ENCODE measurements at regions not wholly inside any gene's neighbourhood (a gene's known extent, or its start where the extent isn't known, plus 50 kb on each side); places are given as distances from the start of the nearest gene placed in this dataset.

DNA sequence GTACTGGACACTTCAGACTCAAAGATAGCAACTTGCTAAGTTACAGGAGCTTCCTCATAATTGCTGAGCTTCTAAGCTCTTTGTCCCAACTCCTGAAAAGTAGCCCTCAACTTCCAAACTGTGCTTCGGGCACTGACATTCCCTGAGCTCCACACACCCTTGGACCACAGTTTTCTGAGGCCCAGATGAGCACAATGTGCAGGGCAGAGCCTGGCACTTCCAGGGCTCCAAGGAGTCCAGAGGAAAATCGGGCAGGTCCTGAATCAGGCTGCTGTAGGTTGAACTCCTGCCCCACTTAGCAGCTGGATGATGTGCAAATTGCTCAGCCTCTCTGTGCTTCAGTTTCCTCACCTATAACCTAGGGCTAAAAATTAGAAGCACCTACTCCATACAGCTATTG is 54.6 kb upstream of the KCNIP1 start:
- no peaks in the 10 kb centered on the region for H3K9me1 ChIP-seq (ENCODE audit: control insufficient read depth, insufficient read depth, low read length)
- no peaks in the 10 kb centered on the region for H3K36me3 ChIP-seq (ENCODE audit: control insufficient read depth, insufficient read depth, low read length)
- FAIRE-seq (no peak), DNase-seq (ENCODE audit: extremely low read depth in 1 of 4, low spot score in 3 of 4) (no peak), ATAC-seq (no peak)
- H4K20me1 ChIP-seq (replicated peaks; ENCODE audit: control insufficient read depth, insufficient read depth, low read length), result no peaks in the 10 kb centered on the region
- no peak overlapping the region for H3K27ac ChIP-seq (ENCODE audit: extremely low read depth, low read depth, low read length)
- TF ChIP-seq SP1 (CRISPR knock-in tag; IDR thresholded peaks at IDR 0.05), result no peak
- TF ChIP-seq HDAC8 (tag; IDR thresholded peaks at IDR 0.05), result no peak
- CTCF ChIA-PET (ENCODE audit: low intra/inter-chr PET ratio), result no interaction called here
- no TSS peak for BruUV-seq (replicated peaks)
- no peaks in the 10 kb centered on the region for H3K4me1 ChIP-seq (replicated peaks in 1 of 2; ENCODE audit: control insufficient read depth in 2 of 2, insufficient read depth in 2 of 2, low read length in 2 of 2)
- no peak overlapping the region for H3K4me2 ChIP-seq (ENCODE audit: insufficient read depth, low read length)
- intact Hi-C loops (cut with micrococcal nuclease) (no loop called here), in situ Hi-C loops (cut with MboI) (no loop called here)
- WGBS (ENCODE audit: insufficient coverage, low coverage, missing lambda C conversion rate), result 0% methylated on average over 2 of the region's 2 CpGs
- POLR2A ChIA-PET, result no interaction called here
- no peak overlapping the region for H3K9ac ChIP-seq (ENCODE audit: insufficient read depth in 1 of 2, low read depth in 2 of 2, low read length in 2 of 2)
- no peak overlapping the region for H3K4me3 ChIP-seq
- peaks cover 0 to 8% of the 10 kb centered on the region in 2 experiments; a peak in 2 of 5 replicates for H3K27me3 ChIP-seq (ENCODE audit: control insufficient read depth in 2 of 2, insufficient read depth in 2 of 2, low read length in 2 of 2)
- H2AFZ ChIP-seq (ENCODE audit: low read depth, low read length), result no peak overlapping the region
- H3K9me3 ChIP-seq (replicated peaks; ENCODE audit: control insufficient read depth, insufficient read depth, low read depth, low read length), result no peaks in the 10 kb centered on the region
- no peaks in the 10 kb centered on the region for H3K79me2 ChIP-seq (ENCODE audit: control insufficient read depth, insufficient read depth, low read length)

DNA sequence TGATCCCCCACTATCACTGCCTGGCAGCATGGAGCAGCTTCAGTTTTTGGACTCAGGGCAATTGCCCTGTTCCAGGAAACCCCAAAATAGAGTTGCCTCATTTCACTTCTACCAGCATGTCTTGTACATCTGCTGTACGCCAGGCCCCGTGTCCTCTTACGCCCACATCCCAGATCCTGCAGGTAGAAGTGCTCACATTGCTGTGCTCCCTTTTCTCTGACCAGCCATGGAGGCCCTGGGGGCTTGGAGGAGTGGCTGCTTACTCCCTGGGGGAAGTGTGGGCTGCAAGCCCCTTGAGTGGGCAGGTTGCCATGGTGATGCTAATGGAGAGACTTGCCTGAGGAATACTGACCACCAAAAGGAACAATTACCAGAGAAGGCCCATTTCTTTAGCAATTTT is 55.6 kb upstream of the KCNIP1 start:
- no peak for DNase-seq (ENCODE audit: extremely low read depth in 1 of 4, low spot score in 3 of 4)
- ChIA-PET POLR2A (no interaction called here), CTCF (ENCODE audit: low intra/inter-chr PET ratio) (no interaction called here)
- intact Hi-C loops (cut with micrococcal nuclease), result no loop called here
- H3K79me2 ChIP-seq (ENCODE audit: control insufficient read depth, insufficient read depth, low read length), result no peaks in the 10 kb centered on the region
- H3K27me3 ChIP-seq (ENCODE audit: control insufficient read depth in 2 of 2, insufficient read depth in 2 of 2, low read length in 2 of 2), result peaks cover 0 to 8% of the 10 kb centered on the region in 2 experiments; a peak in 2 of 5 replicates
- H3K4me2 ChIP-seq (ENCODE audit: insufficient read depth, low read length), result no peak overlapping the region
- H3K27ac ChIP-seq (ENCODE audit: extremely low read depth, low read depth, low read length), result no peak overlapping the region
- no TSS peak for BruUV-seq (replicated peaks)
- no peaks in the 10 kb centered on the region for H3K4me1 ChIP-seq (replicated peaks in 1 of 2; ENCODE audit: control insufficient read depth in 2 of 2, insufficient read depth in 2 of 2, low read length in 2 of 2)
- no peak overlapping the region for H3K4me3 ChIP-seq
- H2AFZ ChIP-seq (ENCODE audit: low read depth, low read length), result no peak overlapping the region
- no peaks in the 10 kb centered on the region for H3K36me3 ChIP-seq (ENCODE audit: control insufficient read depth, insufficient read depth, low read length)
- no peak for ATAC-seq
- H3K9me1 ChIP-seq (ENCODE audit: control insufficient read depth, insufficient read depth, low read length), result no peaks in the 10 kb centered on the region
- no peak overlapping the region for H3K9ac ChIP-seq (ENCODE audit: insufficient read depth in 1 of 2, low read depth in 2 of 2, low read length in 2 of 2)
- in situ Hi-C loops (cut with MboI), result no loop called here
- 0% methylated on average over 3 of the region's 3 CpGs for WGBS (ENCODE audit: insufficient coverage, low coverage, missing lambda C conversion rate)
- FAIRE-seq, result no peak
- H3K9me3 ChIP-seq (replicated peaks; ENCODE audit: control insufficient read depth, insufficient read depth, low read depth, low read length), result no peaks in the 10 kb centered on the region
- H4K20me1 ChIP-seq (replicated peaks; ENCODE audit: control insufficient read depth, insufficient read depth, low read length), result no peaks in the 10 kb centered on the region
- TF ChIP-seq MTA2 (IDR thresholded peaks at IDR 0.05; ENCODE audit: low read depth) (no peak), RFX1 (IDR thresholded peaks at IDR 0.05) (0 out of 2 replicates have a peak, but pooled peaks have one; percentile 10), ARHGAP35 (IDR thresholded peaks at IDR 0.05; ENCODE audit: partially characterized antibody) (no peak), FOS (IDR thresholded peaks at IDR 0.05; ENCODE audit: extremely low read depth, insufficient read length) (no peak), SUPT5H (IDR thresholded peaks at IDR 0.05) (no peak), HOXB6 (CRISPR knock-in tag; IDR thresholded peaks at IDR 0.05; ENCODE audit: borderline replicate concordance) (no peak)

Measured in K562 (cell line).